ENCODE measurements at regions not wholly inside any gene's neighbourhood (a gene's known extent, or its start where the extent isn't known, plus 50 kb on each side); places are given as distances from the start of the nearest gene placed in this dataset.
A peak's percentile ranks its signal among the peaks of the same experiment; 100 is the strongest.

DNA sequence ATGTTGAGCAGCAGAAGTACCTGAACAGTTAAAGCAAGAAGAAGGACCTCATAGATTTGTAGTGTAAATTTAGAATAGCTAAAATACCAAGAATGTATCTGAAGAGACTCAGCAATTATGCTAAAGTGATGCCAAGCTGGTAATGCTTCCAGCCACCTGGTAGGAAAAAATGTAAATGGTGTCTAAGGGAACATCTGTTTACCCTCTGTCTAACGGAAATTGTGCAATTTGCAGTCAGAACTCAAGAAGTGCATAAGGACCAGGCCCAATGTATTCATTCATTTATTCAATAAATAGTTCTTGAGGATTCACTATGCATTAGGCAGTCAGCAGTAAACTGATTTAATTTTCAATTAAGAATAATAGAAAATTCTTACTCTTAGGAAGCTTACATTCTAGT, 116.0 kb upstream of the ADGRL4 start:
- Histone ChIP-seq H3K36me3 (ENCODE audit: control insufficient read depth in 4 of 4, insufficient read depth in 4 of 4, low read length in 4 of 4) (no peaks in the 10 kb centered on the region), H3K9ac (ENCODE audit: insufficient read depth in 1 of 2, low read length in 2 of 2) (no peak overlapping the region), H3K27me3 (ENCODE audit: control insufficient read depth in 3 of 3, insufficient read depth in 3 of 3, low read length in 2 of 3) (no peaks in the 10 kb centered on the region), H3K9me3 (ENCODE audit: control insufficient read depth in 4 of 4, insufficient read depth in 3 of 4, low read length in 3 of 4) (no peaks in the 10 kb centered on the region), H3K4me1 (ENCODE audit: control insufficient read depth in 5 of 5, insufficient read depth in 5 of 5, low read length in 5 of 5) (no peaks in the 10 kb centered on the region), H3K4me3 (no peak overlapping the region), H3K27ac (ENCODE audit: low read depth in 1 of 2, low read length in 1 of 2) (no peak overlapping the region)
- 87 to 92% methylated on average over 1 of the region's 1 CpG for WGBS, 2 donors
- TF ChIP-seq, protein P1, sequence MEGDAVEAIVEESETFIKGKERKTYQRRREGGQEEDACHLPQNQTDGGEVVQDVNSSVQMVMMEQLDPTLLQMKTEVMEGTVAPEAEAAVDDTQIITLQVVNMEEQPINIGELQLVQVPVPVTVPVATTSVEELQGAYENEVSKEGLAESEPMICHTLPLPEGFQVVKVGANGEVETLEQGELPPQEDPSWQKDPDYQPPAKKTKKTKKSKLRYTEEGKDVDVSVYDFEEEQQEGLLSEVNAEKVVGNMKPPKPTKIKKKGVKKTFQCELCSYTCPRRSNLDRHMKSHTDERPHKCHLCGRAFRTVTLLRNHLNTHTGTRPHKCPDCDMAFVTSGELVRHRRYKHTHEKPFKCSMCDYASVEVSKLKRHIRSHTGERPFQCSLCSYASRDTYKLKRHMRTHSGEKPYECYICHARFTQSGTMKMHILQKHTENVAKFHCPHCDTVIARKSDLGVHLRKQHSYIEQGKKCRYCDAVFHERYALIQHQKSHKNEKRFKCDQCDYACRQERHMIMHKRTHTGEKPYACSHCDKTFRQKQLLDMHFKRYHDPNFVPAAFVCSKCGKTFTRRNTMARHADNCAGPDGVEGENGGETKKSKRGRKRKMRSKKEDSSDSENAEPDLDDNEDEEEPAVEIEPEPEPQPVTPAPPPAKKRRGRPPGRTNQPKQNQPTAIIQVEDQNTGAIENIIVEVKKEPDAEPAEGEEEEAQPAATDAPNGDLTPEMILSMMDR (IDR thresholded peaks at IDR 0.05; ENCODE audit: control extremely low read depth, extremely low read depth), result no peak
- no peak for DNase-seq
- ATAC-seq (ENCODE audit: insufficient read depth, low FRiP score), result no peak

DNA sequence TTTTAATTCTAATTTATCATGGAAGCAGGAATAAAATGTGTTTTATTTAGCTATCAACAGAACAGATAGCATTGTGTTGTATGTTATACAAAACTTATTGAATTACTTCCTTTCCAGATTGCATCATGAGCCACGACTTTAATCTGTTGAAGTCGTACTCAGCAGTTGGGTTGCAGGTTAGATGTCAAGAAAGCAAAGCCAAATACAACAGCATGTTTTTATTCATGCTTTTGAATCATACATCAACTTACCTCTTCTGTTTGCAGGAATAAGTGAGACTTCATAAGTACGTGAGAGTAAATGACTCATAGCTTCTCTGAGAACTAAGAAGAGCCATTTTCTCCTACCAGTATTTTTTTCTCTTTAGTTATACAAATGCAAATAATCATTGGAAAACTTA, 110.8 kb upstream of the ADGRL4 start:
- Histone ChIP-seq H3K27ac (ENCODE audit: low read depth in 1 of 2, low read length in 1 of 2) (no peak overlapping the region), H3K4me3 (no peak overlapping the region), H3K9ac (ENCODE audit: insufficient read depth in 1 of 2, low read length in 2 of 2) (no peak overlapping the region), H3K9me3 (ENCODE audit: control insufficient read depth in 4 of 4, insufficient read depth in 3 of 4, low read length in 3 of 4) (peaks cover 0 to 3% (median 0%) of the 10 kb centered on the region in 4 donors), H3K36me3 (ENCODE audit: control insufficient read depth in 4 of 4, insufficient read depth in 4 of 4, low read length in 4 of 4) (no peaks in the 10 kb centered on the region), H3K4me1 (ENCODE audit: control insufficient read depth in 5 of 5, insufficient read depth in 5 of 5, low read length in 5 of 5) (no peaks in the 10 kb centered on the region), H3K27me3 (ENCODE audit: control insufficient read depth in 3 of 3, insufficient read depth in 3 of 3, low read length in 2 of 3) (no peaks in the 10 kb centered on the region)
- DNase-seq, result no peak
- 61 to 68% methylated on average over 3 of the region's 3 CpGs for WGBS, 2 donors
- no peak for ATAC-seq (ENCODE audit: insufficient read depth, low FRiP score)
- TF ChIP-seq, protein P1 (IDR thresholded peaks at IDR 0.05; ENCODE audit: control extremely low read depth, extremely low read depth), result no peak

DNA sequence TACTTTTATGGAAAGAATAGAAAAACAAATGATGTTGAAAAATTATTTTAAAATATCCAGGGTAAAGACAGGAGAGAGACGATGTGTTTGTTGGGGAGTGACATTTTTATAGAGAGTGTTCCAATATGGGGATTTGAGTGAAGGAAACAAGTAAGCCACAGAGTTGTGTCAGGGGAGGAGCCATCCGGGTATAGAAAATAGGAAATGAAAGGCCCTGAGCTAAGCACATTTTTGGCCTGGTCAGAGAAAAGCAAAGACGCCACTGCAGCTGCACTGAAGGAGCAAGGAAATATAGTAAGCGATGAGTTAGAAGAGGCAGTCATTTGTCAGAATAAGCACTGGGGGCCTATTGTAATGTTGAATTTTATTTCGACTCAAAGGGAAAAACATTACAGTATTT, 107.3 kb upstream of the ADGRL4 start:
- Histone ChIP-seq H3K27ac (ENCODE audit: low read depth in 1 of 2, low read length in 1 of 2) (no peak overlapping the region), H3K9ac (ENCODE audit: insufficient read depth in 1 of 2, low read length in 2 of 2) (no peak overlapping the region), H3K4me1 (ENCODE audit: control insufficient read depth in 5 of 5, insufficient read depth in 5 of 5, low read length in 5 of 5) (no peaks in the 10 kb centered on the region), H3K27me3 (ENCODE audit: control insufficient read depth in 3 of 3, insufficient read depth in 3 of 3, low read length in 2 of 3) (no peaks in the 10 kb centered on the region), H3K9me3 (ENCODE audit: control insufficient read depth in 4 of 4, insufficient read depth in 3 of 4, low read length in 3 of 4) (peaks cover 0 to 3% (median 0%) of the 10 kb centered on the region in 4 donors), H3K4me3 (no peak overlapping the region), H3K36me3 (ENCODE audit: control insufficient read depth in 4 of 4, insufficient read depth in 4 of 4, low read length in 4 of 4) (no peaks in the 10 kb centered on the region)
- WGBS, 2 donors, result 63 to 72% methylated on average over 5 of the region's 5 CpGs
- ATAC-seq (ENCODE audit: insufficient read depth, low FRiP score) (no peak), DNase-seq (peak in 1 of 3 donors; percentile 3)
- TF ChIP-seq, protein P1 (IDR thresholded peaks at IDR 0.05; ENCODE audit: control extremely low read depth, extremely low read depth), result no peak

DNA sequence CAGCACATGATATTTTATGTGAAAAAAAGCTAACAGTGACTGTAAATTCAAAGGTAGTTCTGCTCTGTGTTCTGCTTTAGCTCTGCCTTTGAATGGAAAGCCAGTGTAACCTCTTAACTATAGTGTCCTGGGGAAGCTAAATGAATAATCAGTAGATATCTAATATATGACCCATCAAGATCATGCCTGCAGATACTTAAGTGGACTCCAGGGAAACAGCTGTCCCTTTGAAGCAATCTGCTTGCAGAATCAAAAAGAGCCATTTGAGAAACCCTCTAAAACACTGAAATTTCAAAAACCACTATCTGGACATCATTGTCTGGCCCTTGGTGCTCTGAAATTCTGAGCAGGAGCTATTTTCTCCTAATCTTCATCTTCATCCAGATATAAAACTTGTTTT, 104.2 kb upstream of the ADGRL4 start:
- no peaks in the 10 kb centered on the region for H3K27me3 ChIP-seq (ENCODE audit: control insufficient read depth in 3 of 3, insufficient read depth in 3 of 3, low read length in 2 of 3)
- peaks cover 0 to 3% (median 0%) of the 10 kb centered on the region in 4 donors for H3K9me3 ChIP-seq (ENCODE audit: control insufficient read depth in 4 of 4, insufficient read depth in 3 of 4, low read length in 3 of 4)
- ATAC-seq (ENCODE audit: insufficient read depth, low FRiP score), result no peak
- no peaks in the 10 kb centered on the region for H3K36me3 ChIP-seq (ENCODE audit: control insufficient read depth in 4 of 4, insufficient read depth in 4 of 4, low read length in 4 of 4)
- no peak overlapping the region for H3K9ac ChIP-seq (ENCODE audit: insufficient read depth in 1 of 2, low read length in 2 of 2)
- H3K27ac ChIP-seq (ENCODE audit: low read depth in 1 of 2, low read length in 1 of 2), result no peak overlapping the region
- H3K4me3 ChIP-seq, result no peak overlapping the region
- TF ChIP-seq, protein P1 (IDR thresholded peaks at IDR 0.05; ENCODE audit: control extremely low read depth, extremely low read depth), result no peak
- no peak for DNase-seq
- H3K4me1 ChIP-seq (ENCODE audit: control insufficient read depth in 5 of 5, insufficient read depth in 5 of 5, low read length in 5 of 5), result no peaks in the 10 kb centered on the region

All from lung (tissue), 11 donors.